ENCODE measurements at regions not wholly inside any gene's neighbourhood (a gene's known extent, or its start where the extent isn't known, plus 50 kb on each side); places are given as distances from the start of the nearest gene placed in this dataset.

- Histone ChIP-seq H3K4me3 (no peak overlapping the region), H3K27me3 (no peaks in the 10 kb centered on the region), H3K9me3 (peaks cover 0 to 5% (median 0%) of the 10 kb centered on the region in 12 donors), H3K4me1 (no peaks in the 10 kb centered on the region), H3K36me3 (no peaks in the 10 kb centered on the region), H3K27ac (no peak overlapping the region)
- intact Hi-C loops (cut with DNase I): no loop called here
- DNase-seq: no peak
- WGBS, 4 donors: 56 to 79% (median 64%) methylated on average over 1 of the region's 1 CpG
- TF ChIP-seq POLR2A (IDR thresholded peaks at IDR 0.05) (no peak), CTCF (IDR thresholded peaks at IDR 0.05) (no peak)
- no peak for ATAC-seq
These were observed 406.8 kb downstream of the SLITRK2 start for GRCh38 chrX:146224442-146224841.

GRCh38 chrX:146238173-146238572 is 420.5 kb downstream of the SLITRK2 start:
- ATAC-seq (no peak), DNase-seq (no peak)
- no peak for TF ChIP-seq CTCF (IDR thresholded peaks at IDR 0.05)
- no peak for TF ChIP-seq POLR2A (IDR thresholded peaks at IDR 0.05)
- Histone ChIP-seq H3K36me3 (no peaks in the 10 kb centered on the region), H3K27me3 (no peaks in the 10 kb centered on the region), H3K4me1 (no peaks in the 10 kb centered on the region), H3K27ac (no peak overlapping the region), H3K9me3 (no peaks in the 10 kb centered on the region), H3K4me3 (no peak overlapping the region)
- 47 to 78% (median 63%) methylated on average over 2 of the region's 2 CpGs for WGBS, 4 donors
- intact Hi-C loops (cut with DNase I): no loop called here

GRCh38 chrX:146241902-146242301 is 424.3 kb downstream of the SLITRK2 start:
- no peaks in the 10 kb centered on the region for H3K27me3 ChIP-seq
- intact Hi-C loops (cut with DNase I): no loop called here
- DNase-seq: no peak
- WGBS, 4 donors: 56 to 68% (median 65%) methylated on average over 3 of the region's 3 CpGs
- no peak for ATAC-seq
- no peak overlapping the region for H3K4me3 ChIP-seq
- TF ChIP-seq CTCF (IDR thresholded peaks at IDR 0.05): no peak
- TF ChIP-seq POLR2A (IDR thresholded peaks at IDR 0.05): no peak
- no peak overlapping the region for H3K27ac ChIP-seq
- H3K36me3 ChIP-seq: no peaks in the 10 kb centered on the region
- no peaks in the 10 kb centered on the region for H3K9me3 ChIP-seq
- H3K4me1 ChIP-seq: no peaks in the 10 kb centered on the region

- DNase-seq (no peak), ATAC-seq (no peak)
- Histone ChIP-seq H3K4me1 (no peaks in the 10 kb centered on the region), H3K4me3 (no peak overlapping the region), H3K9me3 (no peaks in the 10 kb centered on the region), H3K27me3 (no peaks in the 10 kb centered on the region), H3K36me3 (no peaks in the 10 kb centered on the region), H3K27ac (no peak overlapping the region)
- no peak for TF ChIP-seq POLR2A (IDR thresholded peaks at IDR 0.05)
- no peak for TF ChIP-seq CTCF (IDR thresholded peaks at IDR 0.05)
- 71 to 80% (median 76%) methylated on average over 3 of the region's 3 CpGs for WGBS, 4 donors
- intact Hi-C loops (cut with DNase I): no loop called here
These were observed 425.4 kb downstream of the SLITRK2 start for GRCh38 chrX:146243041-146243440.
